ENCODE measurements at regions not wholly inside any gene's neighbourhood (a gene's known extent, or its start where the extent isn't known, plus 50 kb on each side); places are given as distances from the start of the nearest gene placed in this dataset.

DNA sequence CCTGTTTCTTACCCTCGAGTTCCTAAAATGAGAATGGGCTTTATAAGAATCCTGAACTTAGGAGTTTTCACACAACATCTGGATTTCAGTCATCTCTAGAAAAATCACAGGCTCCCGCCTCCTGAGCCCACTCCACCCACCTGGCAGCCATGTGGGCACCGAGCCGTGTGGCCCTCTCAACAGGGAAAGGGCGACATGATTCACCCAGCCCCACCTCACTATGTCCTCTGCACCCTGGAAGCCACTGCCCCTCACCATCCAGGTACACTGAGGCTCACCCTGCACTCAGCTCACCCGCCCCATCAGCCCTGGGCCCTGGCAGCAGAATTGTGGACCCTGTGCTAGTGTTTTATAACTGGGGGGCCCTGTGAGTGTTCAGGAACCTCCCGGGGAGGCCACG, 101.5 kb downstream of the SHANK2 start:
- 86 to 87% methylated on average over 8 of the region's 8 CpGs for WGBS, 2 donors
- H3K4me1 ChIP-seq (ENCODE audit: control insufficient read depth in 1 of 2, insufficient read depth in 2 of 2, low read length in 2 of 2), result no peaks in the 10 kb centered on the region

GRCh38 chr11:71148716-71149115, 103.7 kb downstream of the SHANK2 start:
- no peak overlapping the region for H3K4me3 ChIP-seq (ENCODE audit: low read length in 2 of 2)
- H3K4me1 ChIP-seq (ENCODE audit: control insufficient read depth in 1 of 2, insufficient read depth in 2 of 2, low read length in 2 of 2), result no peaks in the 10 kb centered on the region
- WGBS, 2 donors, result 78 to 79% methylated on average over 8 of the region's 8 CpGs
- peaks cover 3% of the 10 kb centered on the region for H3K9me3 ChIP-seq (ENCODE audit: control insufficient read depth, low read length)
- intact Hi-C loops (cut with DNase I), result no loop called here
- no peaks in the 10 kb centered on the region for H3K36me3 ChIP-seq (ENCODE audit: control insufficient read depth in 1 of 2, insufficient read depth in 2 of 2, low read length in 1 of 2)
- no peak overlapping the region for H3K27ac ChIP-seq (ENCODE audit: low read depth in 1 of 2, low read length in 2 of 2)
- ATAC-seq (ENCODE audit: low FRiP score), result no peak
- H3K27me3 ChIP-seq (ENCODE audit: control insufficient read depth in 1 of 2, insufficient read depth in 2 of 2, low read length in 1 of 2), result no peaks in the 10 kb centered on the region
- no peak for DNase-seq

More for the DNA sequence above, 101.5 kb downstream of the SHANK2 start:
- ATAC-seq (ENCODE audit: low FRiP score), result no peak
- Histone ChIP-seq H3K27ac (ENCODE audit: low read depth in 1 of 2, low read length in 2 of 2) (no peak overlapping the region), H3K36me3 (ENCODE audit: control insufficient read depth in 1 of 2, insufficient read depth in 2 of 2, low read length in 1 of 2) (no peaks in the 10 kb centered on the region), H3K27me3 (ENCODE audit: control insufficient read depth in 1 of 2, insufficient read depth in 2 of 2, low read length in 1 of 2) (no peaks in the 10 kb centered on the region), H3K9me3 (ENCODE audit: control insufficient read depth, low read length) (no peaks in the 10 kb centered on the region), H3K4me3 (ENCODE audit: low read length in 2 of 2) (no peak overlapping the region)
- intact Hi-C loops (cut with DNase I), result no loop called here
- DNase-seq, result no peak

- Histone ChIP-seq H3K9me3 (ENCODE audit: control insufficient read depth, low read length) (peaks cover 3% of the 10 kb centered on the region), H3K27me3 (ENCODE audit: control insufficient read depth in 1 of 2, insufficient read depth in 2 of 2, low read length in 1 of 2) (no peaks in the 10 kb centered on the region), H3K36me3 (ENCODE audit: control insufficient read depth in 1 of 2, insufficient read depth in 2 of 2, low read length in 1 of 2) (no peaks in the 10 kb centered on the region), H3K4me1 (ENCODE audit: control insufficient read depth in 1 of 2, insufficient read depth in 2 of 2, low read length in 2 of 2) (no peaks in the 10 kb centered on the region), H3K27ac (ENCODE audit: low read depth in 1 of 2, low read length in 2 of 2) (no peak overlapping the region), H3K4me3 (ENCODE audit: low read length in 2 of 2) (no peak overlapping the region)
- intact Hi-C loops (cut with DNase I), result no loop called here
- no peak for DNase-seq
- WGBS, 2 donors, result 86 to 88% methylated on average over 14 of the region's 14 CpGs
- ATAC-seq (ENCODE audit: low FRiP score), result peak; percentile 24
These were observed 105.0 kb downstream of the SHANK2 start for GRCh38 chr11:71147331-71147730.

GRCh38 chr11:71146846-71147245, 105.5 kb downstream of the SHANK2 start:
- Histone ChIP-seq H3K27me3 (ENCODE audit: control insufficient read depth in 1 of 2, insufficient read depth in 2 of 2, low read length in 1 of 2) (no peaks in the 10 kb centered on the region), H3K9me3 (ENCODE audit: control insufficient read depth, low read length) (peaks cover 3% of the 10 kb centered on the region), H3K27ac (ENCODE audit: low read depth in 1 of 2, low read length in 2 of 2) (no peak overlapping the region), H3K36me3 (ENCODE audit: control insufficient read depth in 1 of 2, insufficient read depth in 2 of 2, low read length in 1 of 2) (no peaks in the 10 kb centered on the region), H3K4me1 (ENCODE audit: control insufficient read depth in 1 of 2, insufficient read depth in 2 of 2, low read length in 2 of 2) (no peaks in the 10 kb centered on the region), H3K4me3 (ENCODE audit: low read length in 2 of 2) (no peak overlapping the region)
- intact Hi-C loops (cut with DNase I), result no loop called here
- 86 to 93% methylated on average over 20 of the region's 20 CpGs for WGBS, 2 donors
- no peak for DNase-seq
- ATAC-seq (ENCODE audit: low FRiP score), result no peak

- DNase-seq, result no peak
These were observed 106.2 kb downstream of the SHANK2 start for GRCh38 chr11:71145988-71146824.

GRCh38 chr11:71145368-71145767, 107.0 kb downstream of the SHANK2 start:
- H3K36me3 ChIP-seq (ENCODE audit: control insufficient read depth in 1 of 2, insufficient read depth in 2 of 2, low read length in 1 of 2), result no peaks in the 10 kb centered on the region
- H3K9me3 ChIP-seq (ENCODE audit: control insufficient read depth, low read length), result peaks cover 3% of the 10 kb centered on the region
- H3K4me3 ChIP-seq (ENCODE audit: low read length in 2 of 2), result no peak overlapping the region
- H3K27ac ChIP-seq (ENCODE audit: low read depth in 1 of 2, low read length in 2 of 2), result no peak overlapping the region
- H3K4me1 ChIP-seq (ENCODE audit: control insufficient read depth in 1 of 2, insufficient read depth in 2 of 2, low read length in 2 of 2), result no peaks in the 10 kb centered on the region
- no peaks in the 10 kb centered on the region for H3K27me3 ChIP-seq (ENCODE audit: control insufficient read depth in 1 of 2, insufficient read depth in 2 of 2, low read length in 1 of 2)
- ATAC-seq (ENCODE audit: low FRiP score), result no peak
- intact Hi-C loops (cut with DNase I), result no loop called here
- WGBS, 2 donors, result 75 to 81% methylated on average over 9 of the region's 9 CpGs
- no peak for DNase-seq

More at GRCh38 chr11:71145988-71146824, 106.2 kb downstream of the SHANK2 start:
- no peaks in the 10 kb centered on the region for H3K4me1 ChIP-seq (ENCODE audit: control insufficient read depth in 1 of 2, insufficient read depth in 2 of 2, low read length in 2 of 2)
- H3K9me3 ChIP-seq (ENCODE audit: control insufficient read depth, low read length), result peaks cover 3% of the 10 kb centered on the region
- no peak overlapping the region for H3K27ac ChIP-seq (ENCODE audit: low read depth in 1 of 2, low read length in 2 of 2)
- intact Hi-C loops (cut with DNase I), result no loop called here
- H3K27me3 ChIP-seq (ENCODE audit: control insufficient read depth in 1 of 2, insufficient read depth in 2 of 2, low read length in 1 of 2), result no peaks in the 10 kb centered on the region
- no peak for ATAC-seq (ENCODE audit: low FRiP score)
- H3K4me3 ChIP-seq (ENCODE audit: low read length in 2 of 2), result no peak overlapping the region
- 78 to 80% methylated on average over 24 of the region's 24 CpGs for WGBS, 2 donors
- H3K36me3 ChIP-seq (ENCODE audit: control insufficient read depth in 1 of 2, insufficient read depth in 2 of 2, low read length in 1 of 2), result no peaks in the 10 kb centered on the region

DNA sequence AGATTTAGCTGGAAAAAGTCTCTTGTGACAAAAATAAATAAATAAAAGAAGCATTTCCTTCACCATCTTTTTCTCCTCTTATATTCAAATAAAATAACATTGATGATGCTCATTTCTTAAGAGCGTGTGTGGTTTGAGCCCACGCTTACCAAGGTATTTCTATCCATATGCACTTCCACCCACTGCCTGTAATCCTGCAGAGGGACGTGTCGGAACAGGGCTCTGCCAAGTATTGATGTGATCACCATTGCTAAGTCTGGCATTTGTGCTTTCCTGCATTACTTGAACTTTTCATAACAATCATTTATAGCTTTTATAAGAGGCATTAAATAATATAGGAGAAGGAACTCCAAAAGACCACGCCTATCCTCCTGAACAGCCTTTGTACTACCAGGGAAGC, 107.6 kb downstream of the SHANK2 start:
- no peaks in the 10 kb centered on the region for H3K4me1 ChIP-seq (ENCODE audit: control insufficient read depth in 1 of 2, insufficient read depth in 2 of 2, low read length in 2 of 2)
- H3K36me3 ChIP-seq (ENCODE audit: control insufficient read depth in 1 of 2, insufficient read depth in 2 of 2, low read length in 1 of 2), result no peaks in the 10 kb centered on the region
- H3K4me3 ChIP-seq (ENCODE audit: low read length in 2 of 2), result no peak overlapping the region
- no peak for DNase-seq
- no peaks in the 10 kb centered on the region for H3K27me3 ChIP-seq (ENCODE audit: control insufficient read depth in 1 of 2, insufficient read depth in 2 of 2, low read length in 1 of 2)
- WGBS, 2 donors, result 91 to 94% methylated on average over 5 of the region's 5 CpGs
- no peak overlapping the region for H3K27ac ChIP-seq (ENCODE audit: low read depth in 1 of 2, low read length in 2 of 2)
- intact Hi-C loops (cut with DNase I), result no loop called here
- ATAC-seq (ENCODE audit: low FRiP score), result no peak
- peaks cover 3% of the 10 kb centered on the region for H3K9me3 ChIP-seq (ENCODE audit: control insufficient read depth, low read length)

DNA sequence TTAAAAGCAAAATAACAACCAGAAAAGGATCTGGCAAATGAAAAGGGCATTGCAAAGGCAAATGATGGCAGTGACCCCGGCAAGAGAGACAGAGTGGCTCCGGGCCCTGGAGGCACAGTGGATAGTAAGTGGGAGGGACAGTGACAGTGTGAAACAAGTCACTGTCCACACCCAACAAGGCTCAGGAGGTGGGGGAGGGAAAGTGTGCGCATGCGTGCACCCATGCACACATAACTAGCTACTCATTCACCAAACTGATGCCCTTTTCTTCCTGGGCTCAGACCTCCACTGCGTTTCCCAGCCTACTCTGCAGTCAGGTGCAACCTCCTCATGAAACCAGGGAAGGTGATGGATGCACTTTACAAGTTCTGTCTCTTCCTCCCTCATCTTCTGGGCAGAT, 108.4 kb downstream of the SHANK2 start:
- no peaks in the 10 kb centered on the region for H3K27me3 ChIP-seq (ENCODE audit: control insufficient read depth in 1 of 2, insufficient read depth in 2 of 2, low read length in 1 of 2)
- DNase-seq (no peak), ATAC-seq (ENCODE audit: low FRiP score) (no peak)
- no peak overlapping the region for H3K4me3 ChIP-seq (ENCODE audit: low read length in 2 of 2)
- H3K4me1 ChIP-seq (ENCODE audit: control insufficient read depth in 1 of 2, insufficient read depth in 2 of 2, low read length in 2 of 2), result no peaks in the 10 kb centered on the region
- WGBS, 2 donors, result 85 to 92% methylated on average over 5 of the region's 5 CpGs
- no peak overlapping the region for H3K27ac ChIP-seq (ENCODE audit: low read depth in 1 of 2, low read length in 2 of 2)
- no peaks in the 10 kb centered on the region for H3K36me3 ChIP-seq (ENCODE audit: control insufficient read depth in 1 of 2, insufficient read depth in 2 of 2, low read length in 1 of 2)
- intact Hi-C loops (cut with DNase I), result no loop called here
- peaks cover 3% of the 10 kb centered on the region for H3K9me3 ChIP-seq (ENCODE audit: control insufficient read depth, low read length)

GRCh38 chr11:71140206-71140919, 112.0 kb downstream of the SHANK2 start:
- Histone ChIP-seq H3K9me3 (ENCODE audit: control insufficient read depth, low read length) (peaks cover 3% of the 10 kb centered on the region), H3K36me3 (ENCODE audit: control insufficient read depth in 1 of 2, insufficient read depth in 2 of 2, low read length in 1 of 2) (no peaks in the 10 kb centered on the region), H3K4me1 (ENCODE audit: control insufficient read depth in 1 of 2, insufficient read depth in 2 of 2, low read length in 2 of 2) (no peaks in the 10 kb centered on the region), H3K27ac (ENCODE audit: low read depth in 1 of 2, low read length in 2 of 2) (no peak overlapping the region), H3K4me3 (ENCODE audit: low read length in 2 of 2) (no peak overlapping the region), H3K27me3 (ENCODE audit: control insufficient read depth in 1 of 2, insufficient read depth in 2 of 2, low read length in 1 of 2) (no peaks in the 10 kb centered on the region)
- ATAC-seq (ENCODE audit: low FRiP score), result no peak
- no peak for DNase-seq
- WGBS, 2 donors, result 73 to 79% methylated on average over 22 of the region's 22 CpGs
- intact Hi-C loops (cut with DNase I), result no loop called here

All from aorta (tissue), 5 donors.